ENCODE measurements at regions not wholly inside any gene's neighbourhood (a gene's known extent, or its start where the extent isn't known, plus 50 kb on each side); places are given as distances from the start of the nearest gene placed in this dataset.

DNA sequence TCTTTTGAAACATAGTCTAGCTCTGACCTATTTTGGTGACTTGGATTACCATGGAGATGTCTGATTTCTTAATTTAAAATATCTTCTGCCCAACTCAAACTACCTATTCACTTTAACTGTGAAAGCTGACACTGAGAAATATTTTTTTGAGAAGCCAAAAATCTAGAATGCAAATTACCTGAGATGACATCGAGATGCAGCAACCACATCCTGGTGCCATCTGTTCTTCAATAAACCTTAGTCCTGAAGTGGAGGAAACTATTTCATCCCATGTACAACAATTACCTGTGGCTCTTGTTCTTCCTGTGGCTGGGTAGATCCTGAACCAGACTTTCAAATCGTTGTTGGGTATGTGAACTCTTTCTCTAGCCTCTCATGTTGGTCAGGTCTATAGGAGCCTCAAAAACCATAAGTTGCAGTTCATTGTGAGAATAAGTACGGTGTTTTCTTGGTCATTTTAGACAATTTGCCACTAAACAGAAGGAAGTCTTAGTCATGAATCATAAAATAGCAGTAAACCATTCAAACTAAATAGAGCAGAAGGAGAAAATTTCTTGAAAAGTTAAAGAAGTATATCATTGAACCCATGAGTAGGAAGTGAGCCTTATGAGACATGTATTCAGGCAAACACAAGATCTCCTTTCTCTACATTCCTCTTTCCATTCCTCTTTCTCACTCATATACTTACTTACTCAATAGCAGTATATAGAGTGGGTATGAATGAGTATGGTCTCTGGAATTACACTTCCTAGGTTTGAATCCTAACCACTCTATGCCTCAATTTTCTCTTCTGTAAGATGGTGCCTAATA lies 176.0 kb downstream of the HMHB1 start:
- no peak for DNase-seq (ENCODE audit: low spot score)
- H3K27ac ChIP-seq: no peak overlapping the region
- CTCF ChIA-PET: no interaction called here
- TF ChIP-seq, protein P1, sequence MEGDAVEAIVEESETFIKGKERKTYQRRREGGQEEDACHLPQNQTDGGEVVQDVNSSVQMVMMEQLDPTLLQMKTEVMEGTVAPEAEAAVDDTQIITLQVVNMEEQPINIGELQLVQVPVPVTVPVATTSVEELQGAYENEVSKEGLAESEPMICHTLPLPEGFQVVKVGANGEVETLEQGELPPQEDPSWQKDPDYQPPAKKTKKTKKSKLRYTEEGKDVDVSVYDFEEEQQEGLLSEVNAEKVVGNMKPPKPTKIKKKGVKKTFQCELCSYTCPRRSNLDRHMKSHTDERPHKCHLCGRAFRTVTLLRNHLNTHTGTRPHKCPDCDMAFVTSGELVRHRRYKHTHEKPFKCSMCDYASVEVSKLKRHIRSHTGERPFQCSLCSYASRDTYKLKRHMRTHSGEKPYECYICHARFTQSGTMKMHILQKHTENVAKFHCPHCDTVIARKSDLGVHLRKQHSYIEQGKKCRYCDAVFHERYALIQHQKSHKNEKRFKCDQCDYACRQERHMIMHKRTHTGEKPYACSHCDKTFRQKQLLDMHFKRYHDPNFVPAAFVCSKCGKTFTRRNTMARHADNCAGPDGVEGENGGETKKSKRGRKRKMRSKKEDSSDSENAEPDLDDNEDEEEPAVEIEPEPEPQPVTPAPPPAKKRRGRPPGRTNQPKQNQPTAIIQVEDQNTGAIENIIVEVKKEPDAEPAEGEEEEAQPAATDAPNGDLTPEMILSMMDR (conservative IDR thresholded peaks at IDR 0.05; ENCODE audit: low read depth): no peak
- POLR2A ChIA-PET (ENCODE audit: low non-redundant PET): no interaction called here

DNA sequence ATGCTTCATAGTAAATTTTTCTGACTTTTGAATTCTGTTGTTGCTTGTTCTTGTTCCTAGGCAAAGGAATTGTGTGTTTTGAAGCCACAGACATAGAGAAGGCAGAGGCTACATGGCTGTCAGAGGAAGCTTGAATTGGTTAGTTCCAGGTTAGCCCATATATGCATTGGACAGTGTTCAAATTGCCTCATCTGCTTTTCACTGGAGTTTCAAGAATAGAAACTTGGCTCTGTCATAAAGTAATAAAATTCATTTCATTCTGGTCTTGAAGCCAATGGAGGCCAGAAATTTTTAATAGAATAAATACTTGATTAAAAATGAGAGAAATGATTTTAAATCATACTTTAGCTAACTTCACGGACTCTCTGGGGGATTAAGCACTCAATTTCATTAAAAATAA lies 178.0 kb downstream of the YIPF5 start:
- DNase-seq (ENCODE audit: low spot score): no peak
- ChIA-PET CTCF (no interaction called here), POLR2A (ENCODE audit: low non-redundant PET) (no interaction called here)
- TF ChIP-seq, protein P1 (conservative IDR thresholded peaks at IDR 0.05; ENCODE audit: low read depth): no peak
- H3K27ac ChIP-seq: no peak overlapping the region

DNA sequence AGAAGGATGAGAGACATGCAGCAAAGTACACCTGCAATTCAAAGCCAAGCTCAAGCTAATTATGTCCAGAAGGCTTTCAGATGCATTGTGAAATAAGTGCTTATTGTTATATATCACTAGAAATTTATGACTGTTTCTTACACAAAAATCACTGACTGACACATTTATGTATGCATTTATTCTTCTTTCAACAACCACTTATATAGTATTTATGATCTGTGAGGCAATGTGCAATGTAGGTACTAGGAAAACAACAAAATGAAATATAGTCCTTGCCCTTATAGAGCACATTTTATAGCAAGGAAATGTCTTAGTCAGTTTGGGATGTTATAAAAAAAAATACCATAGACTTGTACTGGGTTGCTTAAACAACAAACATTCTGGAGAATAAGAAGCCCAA lies 167.6 kb downstream of the YIPF5 start:
- H3K27ac ChIP-seq: no peak overlapping the region
- POLR2A ChIA-PET (ENCODE audit: low non-redundant PET): no interaction called here
- CTCF ChIA-PET: interaction anchor here (0.7 kb wide), 1 partner anchor 245 kb away, joined by 3 read pairs; no protein-coding TSS in a partner anchor
- no peak for DNase-seq (ENCODE audit: low spot score)
- TF ChIP-seq, protein P1 (conservative IDR thresholded peaks at IDR 0.05; ENCODE audit: low read depth): no peak

DNA sequence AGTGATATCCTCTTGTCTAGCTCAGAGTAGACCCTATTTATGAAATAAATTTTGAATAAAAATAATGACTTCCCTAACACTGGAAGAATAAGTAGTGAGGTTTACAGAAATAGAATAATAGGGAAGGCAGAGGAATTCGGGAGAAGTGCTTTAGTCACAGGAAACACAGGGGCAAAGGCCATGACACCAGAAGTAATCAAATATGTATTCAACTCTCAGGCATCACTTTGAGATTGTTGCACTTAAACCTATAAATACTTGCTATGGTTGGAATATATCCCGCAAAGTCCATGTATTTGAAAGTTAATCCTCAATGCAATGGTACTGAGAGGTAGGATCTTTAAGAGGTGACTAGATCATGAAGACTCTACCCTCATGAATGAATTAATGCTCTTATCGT lies 166.8 kb downstream of the YIPF5 start:
- DNase-seq (ENCODE audit: low spot score): no peak
- ChIA-PET CTCF (interaction anchor here (0.7 kb wide), 1 partner anchor 246 kb away, joined by 3 read pairs; no protein-coding TSS in a partner anchor), POLR2A (ENCODE audit: low non-redundant PET) (no interaction called here)
- TF ChIP-seq, protein P1 (conservative IDR thresholded peaks at IDR 0.05; ENCODE audit: low read depth): no peak
- no peak overlapping the region for H3K27ac ChIP-seq

DNA sequence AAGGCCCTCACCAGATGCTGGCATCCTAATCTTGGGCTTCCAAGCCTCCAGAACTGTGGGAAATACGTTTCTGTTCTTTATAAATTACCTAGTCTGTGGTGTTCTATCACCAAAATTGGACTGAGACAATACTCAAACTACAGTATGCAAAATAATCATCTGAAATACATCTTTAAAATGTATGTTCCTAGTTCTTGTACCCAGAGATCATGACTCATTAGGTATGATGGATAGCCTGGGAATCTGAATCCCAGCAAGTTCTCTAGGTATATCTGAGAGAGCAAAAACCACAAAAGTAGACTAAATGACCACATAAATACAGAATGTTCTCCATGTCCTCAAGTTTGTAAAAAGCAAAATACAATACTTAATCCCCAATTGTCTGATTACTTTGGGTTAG lies 166.3 kb downstream of the YIPF5 start:
- H3K27ac ChIP-seq: no peak overlapping the region
- ChIA-PET POLR2A (ENCODE audit: low non-redundant PET) (no interaction called here), CTCF (no interaction called here)
- TF ChIP-seq, protein P1 (conservative IDR thresholded peaks at IDR 0.05; ENCODE audit: low read depth): no peak
- no peak for DNase-seq (ENCODE audit: low spot score)

DNA sequence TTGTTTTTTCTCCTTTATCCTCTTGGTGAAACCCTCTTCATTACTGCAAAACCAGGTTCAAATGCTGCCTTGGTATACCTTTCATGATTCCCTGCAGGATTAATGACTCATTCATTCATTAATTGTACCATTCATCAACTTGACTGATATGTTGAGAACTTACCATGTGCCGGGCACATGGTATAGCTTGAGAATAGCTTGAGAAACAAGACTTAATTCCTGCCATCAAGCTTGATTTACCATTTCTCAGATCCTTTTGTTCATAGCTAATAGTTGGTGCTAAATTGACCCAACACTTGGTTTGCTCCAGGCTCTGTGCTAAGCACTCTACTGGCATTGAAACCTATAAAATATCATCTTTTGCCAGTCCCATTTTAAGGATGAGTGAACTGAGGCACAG lies 165.7 kb downstream of the YIPF5 start:
- POLR2A ChIA-PET (ENCODE audit: low non-redundant PET): no interaction called here
- DNase-seq (ENCODE audit: low spot score): no peak
- H3K27ac ChIP-seq: no peak overlapping the region
- TF ChIP-seq, protein P1 (conservative IDR thresholded peaks at IDR 0.05; ENCODE audit: low read depth): no peak
- CTCF ChIA-PET: interaction anchor here (0.7 kb wide), 1 partner anchor 28 kb away, joined by 4 read pairs; no protein-coding TSS in a partner anchor

Data from RWPE1 (cell line).